ENCODE measurements at regions not wholly inside any gene's neighbourhood (a gene's known extent, or its start where the extent isn't known, plus 50 kb on each side); places are given as distances from the start of the nearest gene placed in this dataset.

DNA sequence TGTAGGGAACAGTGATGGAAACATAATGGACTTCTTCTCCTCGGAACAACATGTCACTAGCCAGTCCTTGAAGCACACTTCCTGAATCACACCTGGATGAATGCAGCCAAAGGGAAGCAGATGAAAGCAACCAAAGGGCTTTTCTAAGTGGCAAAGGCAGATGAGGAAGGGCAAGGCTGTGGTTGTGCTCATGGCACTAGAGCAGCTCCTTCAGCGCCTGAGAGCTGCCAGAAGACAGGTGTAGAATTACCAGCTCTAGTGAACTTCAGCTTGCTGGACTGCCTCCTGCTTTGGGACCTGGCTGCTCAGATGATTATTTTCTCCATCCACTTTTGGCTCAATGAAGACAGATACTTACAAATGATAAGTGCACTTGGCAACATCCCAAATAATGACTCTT is 1372.1 kb upstream of the SEL1L start:
- TF ChIP-seq, protein P1, sequence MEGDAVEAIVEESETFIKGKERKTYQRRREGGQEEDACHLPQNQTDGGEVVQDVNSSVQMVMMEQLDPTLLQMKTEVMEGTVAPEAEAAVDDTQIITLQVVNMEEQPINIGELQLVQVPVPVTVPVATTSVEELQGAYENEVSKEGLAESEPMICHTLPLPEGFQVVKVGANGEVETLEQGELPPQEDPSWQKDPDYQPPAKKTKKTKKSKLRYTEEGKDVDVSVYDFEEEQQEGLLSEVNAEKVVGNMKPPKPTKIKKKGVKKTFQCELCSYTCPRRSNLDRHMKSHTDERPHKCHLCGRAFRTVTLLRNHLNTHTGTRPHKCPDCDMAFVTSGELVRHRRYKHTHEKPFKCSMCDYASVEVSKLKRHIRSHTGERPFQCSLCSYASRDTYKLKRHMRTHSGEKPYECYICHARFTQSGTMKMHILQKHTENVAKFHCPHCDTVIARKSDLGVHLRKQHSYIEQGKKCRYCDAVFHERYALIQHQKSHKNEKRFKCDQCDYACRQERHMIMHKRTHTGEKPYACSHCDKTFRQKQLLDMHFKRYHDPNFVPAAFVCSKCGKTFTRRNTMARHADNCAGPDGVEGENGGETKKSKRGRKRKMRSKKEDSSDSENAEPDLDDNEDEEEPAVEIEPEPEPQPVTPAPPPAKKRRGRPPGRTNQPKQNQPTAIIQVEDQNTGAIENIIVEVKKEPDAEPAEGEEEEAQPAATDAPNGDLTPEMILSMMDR (conservative IDR thresholded peaks at IDR 0.05; ENCODE audit: low read length): no peak
- H3K4me3 ChIP-seq (ENCODE audit: low read length): no peak overlapping the region
- DNase-seq (ENCODE audit: low read depth): no peak

- no peak overlapping the region for H3K4me3 ChIP-seq (ENCODE audit: low read length)
- no peak for DNase-seq (ENCODE audit: low read depth)
- TF ChIP-seq, protein P1 (conservative IDR thresholded peaks at IDR 0.05; ENCODE audit: low read length): no peak
Measured at GRCh38 chr14:82911930-82912329, 1378.3 kb upstream of the SEL1L start.

DNA sequence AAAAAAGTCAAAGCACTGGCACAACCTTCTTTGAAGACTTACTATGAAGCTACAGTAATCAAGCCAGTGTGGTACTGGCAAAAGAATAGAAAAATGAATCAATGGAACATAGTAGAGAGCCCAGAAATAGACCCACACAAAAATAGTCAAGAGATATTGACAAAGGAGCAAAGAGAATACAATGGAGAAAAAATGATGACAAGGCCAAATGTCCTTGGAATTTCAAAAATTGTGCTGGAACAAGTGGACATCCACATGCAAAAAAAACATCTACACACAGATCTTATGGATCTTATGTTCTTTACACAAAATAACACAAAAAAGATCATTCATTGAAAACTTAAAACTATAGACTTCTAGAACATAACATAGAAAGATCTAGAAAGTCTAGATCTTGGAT is 1379.7 kb upstream of the SEL1L start:
- DNase-seq (ENCODE audit: low read depth): no peak
- no peak overlapping the region for H3K4me3 ChIP-seq (ENCODE audit: low read length)
- TF ChIP-seq, protein P1 (conservative IDR thresholded peaks at IDR 0.05; ENCODE audit: low read length): no peak

DNA sequence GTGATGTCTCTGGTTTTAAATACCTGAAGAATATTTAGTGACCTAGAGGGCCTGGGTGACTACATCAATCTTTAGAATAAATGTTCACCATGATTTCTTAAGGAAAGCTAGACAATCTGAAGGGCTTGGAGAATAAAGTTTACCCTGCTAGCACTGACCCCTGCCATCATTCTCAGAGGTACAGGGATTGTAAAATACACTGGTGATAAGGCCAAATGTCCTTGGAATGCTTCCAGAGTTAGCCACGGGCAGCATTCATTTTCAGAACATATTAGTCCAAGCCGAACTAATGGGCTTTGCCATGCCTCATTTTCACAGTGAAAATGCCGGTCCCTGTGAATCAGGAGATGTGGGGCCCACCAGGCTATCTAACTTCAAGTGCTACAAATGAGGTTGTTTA is 1381.7 kb upstream of the SEL1L start:
- TF ChIP-seq, protein P1 (conservative IDR thresholded peaks at IDR 0.05; ENCODE audit: low read length): no peak
- H3K4me3 ChIP-seq (ENCODE audit: low read length): no peak overlapping the region
- DNase-seq (ENCODE audit: low read depth): no peak

DNA sequence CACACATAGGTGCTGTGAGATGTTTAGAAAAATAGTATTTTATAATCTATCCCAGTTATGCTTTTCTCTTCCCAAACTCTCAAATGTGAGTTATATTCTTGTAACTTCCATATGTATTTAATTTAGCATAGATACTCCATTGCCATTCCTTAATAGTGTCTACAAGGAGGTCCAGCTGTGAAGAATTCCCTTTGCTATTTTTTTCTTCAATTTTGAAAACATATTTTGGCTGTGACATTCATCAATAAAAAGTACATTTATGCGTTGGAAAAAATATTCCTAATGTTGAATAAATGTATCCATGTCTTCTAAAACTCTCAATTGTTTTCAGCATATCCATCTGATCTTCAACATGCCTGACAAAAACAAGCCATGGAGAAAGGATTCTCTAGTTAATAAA is 1402.0 kb upstream of the SEL1L start:
- DNase-seq (ENCODE audit: low read depth): no peak
- TF ChIP-seq, protein P1 (conservative IDR thresholded peaks at IDR 0.05; ENCODE audit: low read length): no peak
- no peak overlapping the region for H3K4me3 ChIP-seq (ENCODE audit: low read length)

GRCh38 chr14:82951171-82951570 is 1417.5 kb upstream of the SEL1L start:
- no peak for DNase-seq (ENCODE audit: low read depth)
- TF ChIP-seq, protein P1 (conservative IDR thresholded peaks at IDR 0.05; ENCODE audit: low read length): no peak
- no peak overlapping the region for H3K4me3 ChIP-seq (ENCODE audit: low read length)

- TF ChIP-seq, protein P1 (conservative IDR thresholded peaks at IDR 0.05; ENCODE audit: low read length): no peak
- no peak for DNase-seq (ENCODE audit: low read depth)
Measured at GRCh38 chr14:82963756-82964155, 1430.1 kb upstream of the SEL1L start.

More at GRCh38 chr14:82963756-82964155, 1430.1 kb upstream of the SEL1L start:
- H3K4me3 ChIP-seq (ENCODE audit: low read length): no peak overlapping the region
